Kasumi-1 (cell line): ENCODE measurements at regions not wholly inside any gene's neighbourhood (a gene's known extent, or its start where the extent isn't known, plus 50 kb on each side); places are given as distances from the start of the nearest gene placed in this dataset.

Source experiments
- DNase-seq, 2 experiments: peaks; one replicate each; lab custom pipeline; 2025; lab: John Stamatoyannopoulos, UW

GRCh38 chr9:36461323-36461722 lies 61.3 kb upstream of the RNF38 start:
- DNase-seq, result no peak

- peak; percentile 47 to 48 for DNase-seq
Observed at GRCh38 chr9:36458430-36458915, 58.4 kb upstream of the RNF38 start.

GRCh38 chr9:36457836-36458429 lies 57.9 kb upstream of the RNF38 start:
- no peak for DNase-seq

DNA sequence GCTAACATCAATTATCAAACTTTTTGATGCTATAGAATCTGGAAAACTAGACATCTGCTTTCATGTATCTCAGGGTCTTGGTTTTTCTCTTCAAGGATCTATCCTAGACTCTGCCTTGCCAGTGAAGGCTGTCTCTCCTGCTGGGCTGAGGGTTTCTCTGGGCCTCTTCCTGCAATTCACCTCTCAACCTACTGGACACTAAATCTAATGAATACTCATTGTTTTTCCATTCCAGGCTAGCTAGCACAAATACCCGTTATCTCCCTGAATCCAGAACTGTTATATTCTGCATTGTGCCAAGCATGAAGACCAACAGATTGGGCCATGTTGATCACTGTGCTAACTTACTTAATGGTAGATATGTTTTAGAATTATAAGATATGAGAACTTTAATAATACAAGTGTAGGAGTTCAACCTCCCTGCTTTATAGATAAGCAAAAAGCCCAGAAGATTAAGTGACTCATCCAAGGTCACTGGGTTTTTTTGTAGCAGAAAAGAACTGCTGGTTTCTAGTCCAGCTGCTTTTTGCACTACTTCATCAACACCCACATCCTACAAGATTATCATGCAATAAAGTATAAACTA lies 56.5 kb upstream of the RNF38 start:
- DNase-seq, result no peak

DNA sequence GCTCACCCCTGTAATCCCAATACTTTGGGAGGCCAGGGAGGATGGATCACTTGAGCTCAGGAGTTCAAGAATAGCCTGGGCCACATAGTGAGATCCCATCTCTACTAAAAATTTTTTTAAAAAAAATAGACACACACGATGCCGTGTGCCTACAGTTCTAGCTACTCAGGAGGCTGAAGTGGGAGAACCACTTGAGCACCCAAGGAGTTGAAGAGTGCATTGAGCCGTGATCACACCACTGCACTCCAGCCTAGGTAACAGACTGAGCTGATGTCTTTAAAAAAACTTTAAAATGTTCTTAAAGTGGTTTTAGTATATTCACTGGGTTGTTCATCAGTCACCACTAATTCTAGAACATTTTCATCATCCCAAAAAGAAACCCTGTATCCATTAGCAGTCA lies 51.9 kb upstream of the RNF38 start:
- DNase-seq, result no peak

DNA sequence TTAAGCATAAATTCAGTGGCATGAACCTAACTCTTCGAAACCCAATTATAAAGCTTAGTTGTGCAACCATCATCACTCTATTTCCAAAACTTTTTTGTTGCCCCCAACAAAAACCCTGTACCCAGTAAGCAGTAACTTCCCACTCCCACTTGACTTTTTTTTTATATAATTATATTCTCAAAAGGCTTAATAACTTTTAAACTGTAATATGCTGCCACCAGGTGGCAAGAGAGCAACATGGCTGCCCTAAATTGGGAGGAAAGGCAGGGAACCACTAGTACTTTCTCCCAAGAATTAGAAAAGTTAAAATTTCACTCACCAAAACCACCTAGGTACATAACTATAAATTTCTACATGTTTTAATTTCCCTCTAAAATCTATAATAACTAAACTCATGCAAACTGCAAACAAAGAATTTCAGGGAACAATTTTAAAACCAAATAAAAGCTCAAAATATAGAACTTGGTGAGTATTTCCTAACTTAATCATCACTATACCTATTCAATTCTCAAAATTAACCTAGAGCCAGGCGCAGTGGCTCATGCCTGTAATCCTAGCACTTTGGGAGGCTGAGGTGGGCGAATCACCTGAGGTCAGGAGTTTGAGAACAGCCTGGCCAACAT lies 50.2 kb upstream of the RNF38 start:
- peak; percentile 47 to 71 for DNase-seq
